H1 (cell line): ENCODE measurements at regions not wholly inside any gene's neighbourhood (a gene's known extent, or its start where the extent isn't known, plus 50 kb on each side); places are given as distances from the start of the nearest gene placed in this dataset.

ENCODE experiments used
- CTCF ChIA-PET: fragments of 300-600 bp; sonication (Branson Sonifier 250); formaldehyde crosslinking; loops from one replicate; lab custom pipeline; 2021; ENCODE audit not compliant: partially characterized antibody; lab: Charles Lee
- POLR2A ChIA-PET: fragments of 300-600 bp; sonication (Branson Sonifier 250); formaldehyde crosslinking; loops from one replicate; lab custom pipeline; 2021; ENCODE audit warnings: inconsistent platforms; ENCODE audit not compliant: partially characterized antibody; lab: Charles Lee
- DNase-seq, 2 experiments: peaks; one replicate each; pipeline versions ENCODE4 v3.0.0 to v3.0.0-alpha.2; 2010 to 2022; ENCODE audit warnings: low spot score in 2 of 2, low read depth in 1 of 2, mixed read lengths in 1 of 2
- FAIRE-seq: peaks from 2 replicates; lab custom pipeline; 2011; peaks lifted over from hg19 to GRCh38; lab: Jason Lieb, UNC
- H2AFZ ChIP-seq: 2 replicates; pipeline ENCODE4 v1.8.1; 2012; ENCODE audit warnings: low read length, inconsistent platforms
- H2AK5ac ChIP-seq: 2 replicates; pipeline ENCODE4 v1.6.1; 2013; ENCODE audit warnings: low read depth, low read length
- H2BK120ac ChIP-seq: replicated peaks from 2 replicates; pipeline ENCODE3; 2013; ENCODE audit warnings: low read depth, low read length, inconsistent platforms
- H2BK12ac ChIP-seq: 2 replicates; pipeline ENCODE4 v1.6.1; 2013; ENCODE audit warnings: low read depth, low read length
- H2BK15ac ChIP-seq: 2 replicates; pipeline ENCODE4 v1.6.1; 2013; ENCODE audit warnings: low read length
- H2BK20ac ChIP-seq: 2 replicates; pipeline ENCODE4 v1.6.1; 2013; ENCODE audit warnings: low read length
- H2BK5ac ChIP-seq: 2 replicates; pipeline ENCODE4 v1.6.1; 2013; ENCODE audit warnings: low read depth, low read length
- H3K14ac ChIP-seq: 2 replicates; pipeline ENCODE4 v1.6.1; 2013; ENCODE audit warnings: inconsistent platforms; ENCODE audit not compliant: insufficient read length
- H3K18ac ChIP-seq: 2 replicates; pipeline ENCODE4 v1.6.1; 2013; ENCODE audit warnings: low read length; ENCODE audit errors: extremely low read depth
- H3K23ac ChIP-seq: 2 replicates; pipeline ENCODE4 v1.6.1; 2013; ENCODE audit warnings: inconsistent platforms; ENCODE audit not compliant: insufficient read length
- H3K23me2 ChIP-seq: 2 replicates; pipeline ENCODE4 v1.6.1; 2013; ENCODE audit warnings: low read depth, low read length
- H3K27ac ChIP-seq: 2 replicates; pipeline ENCODE4 v1.6.1; 2011; ENCODE audit warnings: low read depth, low read length, inconsistent platforms
- H3K27me3 ChIP-seq, 4 experiments: replicated peaks in 1 of 4; 1 replicate in 1 of 4; 2 replicates in 3 of 4; pipeline versions ENCODE4 v1.6.1 to v1.8.1; 2011 to 2013; ENCODE audit warnings: low read length in 3 of 4, mild to moderate bottlenecking in 3 of 4, inconsistent platforms in 2 of 4, mixed read lengths in 2 of 4, moderate library complexity in 1 of 4; ENCODE audit not compliant: control insufficient read depth in 3 of 4, insufficient read depth in 3 of 4; ENCODE audit errors: extremely low read depth in 1 of 4
- H3K36me3 ChIP-seq, 4 experiments: 2 replicates each; pipeline versions ENCODE4 v1.6.1 to v1.8.1; 2011 to 2013; ENCODE audit warnings: mild to moderate bottlenecking in 4 of 4, low read length in 3 of 4, moderate library complexity in 2 of 4, control low read depth in 1 of 4, inconsistent platforms in 1 of 4; ENCODE audit not compliant: insufficient read depth in 4 of 4, control insufficient read depth in 2 of 4
- H3K4ac ChIP-seq: replicated peaks from 2 replicates; pipeline ENCODE3; 2013; ENCODE audit warnings: low read length, low read depth, mixed read lengths, inconsistent platforms; ENCODE audit not compliant: insufficient read length
- H3K4me1 ChIP-seq, 4 experiments: replicated peaks in 1 of 4; 1 replicate in 1 of 4; 2 replicates in 3 of 4; pipeline versions ENCODE4 v1.6.1 to v1.8.1; 2011 to 2013; ENCODE audit warnings: low read length in 3 of 4, inconsistent platforms in 2 of 4, mixed read lengths in 1 of 4; ENCODE audit not compliant: insufficient read depth in 4 of 4, control insufficient read depth in 3 of 4
- H3K4me2 ChIP-seq, 2 experiments: 2 replicates each; pipeline versions ENCODE4 v1.6.1 to v1.8.1; 2011 to 2013; ENCODE audit warnings: low read depth in 2 of 2, low read length in 2 of 2, control low read depth in 1 of 2, inconsistent platforms in 1 of 2, mild to moderate bottlenecking in 1 of 2; ENCODE audit not compliant: insufficient read depth in 1 of 2
- H3K4me3 ChIP-seq, 4 experiments: fragments of 200-600, 300-600 bp in 1 of 4; sonication (generic), shearing (Covaris generic), sonication (Bioruptor Twin) in 1 of 4; 2 replicates each; pipeline versions ENCODE4 v1.5.1 to v1.8.1; 2011 to 2016; ENCODE audit warnings: low read length in 4 of 4, low read depth in 3 of 4, control low read depth in 2 of 4, inconsistent platforms in 2 of 4, mild to moderate bottlenecking in 2 of 4, mixed read lengths in 1 of 4, moderate library complexity in 1 of 4; ENCODE audit not compliant: insufficient read depth in 2 of 4; ENCODE audit errors: extremely low read depth in 1 of 4
- H3K56ac ChIP-seq: replicated peaks from 2 replicates; pipeline ENCODE3; 2013; ENCODE audit warnings: low read depth, mild to moderate bottlenecking, mixed read lengths, low read length, inconsistent platforms; ENCODE audit not compliant: insufficient read length
- H3K79me1 ChIP-seq: 2 replicates; pipeline ENCODE4 v1.6.1; 2013; ENCODE audit warnings: low read depth, low read length, control low read depth
- H3K79me2 ChIP-seq, 2 experiments: 2 replicates each; pipeline versions ENCODE4 v1.6.1 to v1.8.1; 2012 to 2013; ENCODE audit warnings: low read length in 2 of 2, mild to moderate bottlenecking in 2 of 2, inconsistent platforms in 1 of 2; ENCODE audit not compliant: insufficient read depth in 2 of 2, control insufficient read depth in 1 of 2
- H3K9ac ChIP-seq, 4 experiments: replicated peaks in 1 of 4; 1 replicate in 1 of 4; 2 replicates in 3 of 4; pipeline versions ENCODE4 v1.6.1 to v1.8.1; 2011 to 2013; ENCODE audit warnings: low read depth in 3 of 4, low read length in 3 of 4, control low read depth in 2 of 4, mild to moderate bottlenecking in 2 of 4, moderate library complexity in 2 of 4, inconsistent platforms in 1 of 4; ENCODE audit errors: extremely low read depth in 1 of 4
- H3K9me3 ChIP-seq, 2 experiments: 2 replicates each; pipeline versions ENCODE4 v1.6.1 to v1.8.1; 2012 to 2013; ENCODE audit warnings: mild to moderate bottlenecking in 2 of 2, moderate library complexity in 2 of 2, control low read depth in 1 of 2, inconsistent platforms in 1 of 2, low read depth in 1 of 2, low read length in 1 of 2, mixed read lengths in 1 of 2; ENCODE audit not compliant: insufficient read depth in 2 of 2
- H4K20me1 ChIP-seq, 2 experiments: replicated peaks in 1 of 2; 2 replicates each; pipeline versions ENCODE3 to v1.8.1; 2011 to 2013; ENCODE audit warnings: inconsistent platforms in 2 of 2, low read length in 2 of 2, mild to moderate bottlenecking in 1 of 2; ENCODE audit not compliant: insufficient read depth in 2 of 2, control insufficient read depth in 1 of 2
- H4K5ac ChIP-seq: 2 replicates; pipeline ENCODE4 v1.6.1; 2013; ENCODE audit warnings: low read length, low read depth, mixed read lengths, inconsistent platforms; ENCODE audit not compliant: insufficient read length
- H4K8ac ChIP-seq: 2 replicates; pipeline ENCODE4 v1.8.0; 2013; ENCODE audit warnings: mild to moderate bottlenecking, moderate library complexity, low read length, inconsistent platforms; ENCODE audit not compliant: insufficient read depth; ENCODE audit errors: extremely low read depth
- H4K91ac ChIP-seq: replicated peaks from 2 replicates; pipeline ENCODE3; 2013; ENCODE audit warnings: low read length, mixed read lengths, inconsistent platforms; ENCODE audit not compliant: insufficient read length
- CBX8 ChIP-seq: fragments of 300-800, 300-1000 bp; sonication (generic); IDR thresholded peaks from 2 replicates; pipeline ENCODE4 v1.7.1; 2016; ENCODE audit warnings: low read depth, low read length, borderline replicate concordance
- CEBPB ChIP-seq: IDR thresholded peaks from 2 replicates; pipeline ENCODE4 v1.6.1; 2012; ENCODE audit warnings: low read depth, low read length
- WGBS, 2 experiments: shearing (Covaris generic) in 1 of 2; methylation state at CpG; one replicate each; pipeline versions ENCODE4 v1.1.6 to v1.1.7; 2013 to 2015; ENCODE audit warnings: low lambda C conversion rate in 2 of 2, mixed read lengths in 2 of 2, inconsistent platforms in 1 of 2, low coverage in 1 of 2, missing lambda C conversion rate in 1 of 2; ENCODE audit not compliant: insufficient replicate concordance in 2 of 2, insufficient coverage in 1 of 2, insufficient read length in 1 of 2; ENCODE audit errors: extremely low coverage in 1 of 2, missing lambda C conversion rate in 1 of 2; 5-methylcytosine and 5-hydroxymethylcytosine counted together
- TF ChIP-seq, protein P1 (sequence below), 3 experiments: IDR thresholded peaks; 1 replicate in 2 of 3; 2 replicates in 1 of 3; pipeline versions ENCODE4 v1.5.1 to v1.6.1; 2011; ENCODE audit warnings: low read length in 3 of 3, mild to moderate bottlenecking in 3 of 3, inconsistent platforms in 2 of 3, low read depth in 1 of 3, moderate library complexity in 1 of 3; ENCODE audit not compliant: insufficient read depth in 1 of 3; ENCODE audit errors: control extremely low read depth in 1 of 3

GRCh38 chr13:50290186-50290585 lies 274.9 kb downstream of the KCNRG start:
- Histone ChIP-seq H3K14ac (no peak overlapping the region), H3K4ac (no peak overlapping the region), H3K4me1 (no peaks in the 10 kb centered on the region), H2AK5ac (no peak overlapping the region), H3K23ac (no peak overlapping the region), H2BK15ac (no peak overlapping the region), H2BK20ac (no peak overlapping the region), H2BK5ac (no peak overlapping the region), H3K4me3 (no peak overlapping the region), H3K27ac (no peak overlapping the region), H3K9me3 (no peaks in the 10 kb centered on the region), H4K20me1 (no peaks in the 10 kb centered on the region), H2BK120ac (no peak overlapping the region), H3K4me2 (no peak overlapping the region), H3K18ac (no peak overlapping the region), H3K79me1 (no peaks in the 10 kb centered on the region), H4K91ac (no peak overlapping the region), H3K23me2 (no peaks in the 10 kb centered on the region; the same call in 1 of the 2 replicates), H2AFZ (no peak overlapping the region), H3K27me3 (no peaks in the 10 kb centered on the region), H3K9ac (no peak overlapping the region), H3K36me3 (no peaks in the 10 kb centered on the region), H4K8ac (no peak overlapping the region), H4K5ac (no peak overlapping the region), H2BK12ac (no peak overlapping the region), H3K79me2 (no peaks in the 10 kb centered on the region), H3K56ac (no peak overlapping the region)
- no peak for TF ChIP-seq CBX8
- TF ChIP-seq, protein P1, sequence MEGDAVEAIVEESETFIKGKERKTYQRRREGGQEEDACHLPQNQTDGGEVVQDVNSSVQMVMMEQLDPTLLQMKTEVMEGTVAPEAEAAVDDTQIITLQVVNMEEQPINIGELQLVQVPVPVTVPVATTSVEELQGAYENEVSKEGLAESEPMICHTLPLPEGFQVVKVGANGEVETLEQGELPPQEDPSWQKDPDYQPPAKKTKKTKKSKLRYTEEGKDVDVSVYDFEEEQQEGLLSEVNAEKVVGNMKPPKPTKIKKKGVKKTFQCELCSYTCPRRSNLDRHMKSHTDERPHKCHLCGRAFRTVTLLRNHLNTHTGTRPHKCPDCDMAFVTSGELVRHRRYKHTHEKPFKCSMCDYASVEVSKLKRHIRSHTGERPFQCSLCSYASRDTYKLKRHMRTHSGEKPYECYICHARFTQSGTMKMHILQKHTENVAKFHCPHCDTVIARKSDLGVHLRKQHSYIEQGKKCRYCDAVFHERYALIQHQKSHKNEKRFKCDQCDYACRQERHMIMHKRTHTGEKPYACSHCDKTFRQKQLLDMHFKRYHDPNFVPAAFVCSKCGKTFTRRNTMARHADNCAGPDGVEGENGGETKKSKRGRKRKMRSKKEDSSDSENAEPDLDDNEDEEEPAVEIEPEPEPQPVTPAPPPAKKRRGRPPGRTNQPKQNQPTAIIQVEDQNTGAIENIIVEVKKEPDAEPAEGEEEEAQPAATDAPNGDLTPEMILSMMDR (IDR thresholded peaks at IDR 0.05; ENCODE audit: control extremely low read depth in 1 of 3, insufficient read depth in 1 of 3, low read depth in 1 of 3, low read length in 3 of 3) = no peak
- no peak for TF ChIP-seq CEBPB
- DNase-seq (no peak), FAIRE-seq (no peak)
- WGBS, 2 experiments = 95% methylated on average over 1 of the region's 1 CpG; no CpG with 5 or more reads in 1 of the 2 experiments
- ChIA-PET CTCF (no interaction called here), POLR2A (no interaction called here)
